ENCODE measurements at regions not wholly inside any gene's neighbourhood (a gene's known extent, or its start where the extent isn't known, plus 50 kb on each side); places are given as distances from the start of the nearest gene placed in this dataset.

GRCh38 chr1:182169203-182169602 lies 107.7 kb upstream of the ZNF648 start:
- Mint-ChIP-seq H3K36me3 (ENCODE audit: insufficient read depth, unreplicated experiment) (no peaks in the 10 kb centered on the region), H3K4me3 (ENCODE audit: low read depth, unreplicated experiment) (no peak overlapping the region), H3K9me3 (ENCODE audit: low read depth, unreplicated experiment) (no peaks in the 10 kb centered on the region), H3K27ac (ENCODE audit: unreplicated experiment) (no peak overlapping the region), H3K4me1 (ENCODE audit: low read depth, unreplicated experiment) (no peaks in the 10 kb centered on the region), H3K27me3 (ENCODE audit: unreplicated experiment) (no peaks in the 10 kb centered on the region)
- CTCF ChIA-PET, result no interaction called here
- BruUV-seq (replicated peaks), result no TSS peak
- intact Hi-C loops (cut with micrococcal nuclease; ENCODE audit: unreplicated experiment), result no loop called here
- TF ChIP-seq CTCF (IDR thresholded peaks at IDR 0.05; ENCODE audit: unreplicated experiment), result no peak
- no peak for DNase-seq

GRCh38 chr1:182166750-182167149 lies 105.2 kb upstream of the ZNF648 start:
- H3K4me1 Mint-ChIP-seq (ENCODE audit: low read depth, unreplicated experiment), result no peaks in the 10 kb centered on the region
- no peaks in the 10 kb centered on the region for H3K27me3 Mint-ChIP-seq (ENCODE audit: unreplicated experiment)
- CTCF ChIA-PET, result no interaction called here
- TF ChIP-seq CTCF (IDR thresholded peaks at IDR 0.05; ENCODE audit: unreplicated experiment), result no peak
- DNase-seq, result no peak
- H3K36me3 Mint-ChIP-seq (ENCODE audit: insufficient read depth, unreplicated experiment), result no peaks in the 10 kb centered on the region
- no peaks in the 10 kb centered on the region for H3K9me3 Mint-ChIP-seq (ENCODE audit: low read depth, unreplicated experiment)
- intact Hi-C loops (cut with micrococcal nuclease; ENCODE audit: unreplicated experiment), result no loop called here
- no TSS peak for BruUV-seq (replicated peaks)
- H3K4me3 Mint-ChIP-seq (ENCODE audit: low read depth, unreplicated experiment), result no peak overlapping the region
- no peak overlapping the region for H3K27ac Mint-ChIP-seq (ENCODE audit: unreplicated experiment)

- Mint-ChIP-seq H3K27ac (ENCODE audit: unreplicated experiment) (no peak overlapping the region), H3K4me3 (ENCODE audit: low read depth, unreplicated experiment) (no peak overlapping the region), H3K9me3 (ENCODE audit: low read depth, unreplicated experiment) (peaks cover 2% of the 10 kb centered on the region), H3K4me1 (ENCODE audit: low read depth, unreplicated experiment) (no peaks in the 10 kb centered on the region), H3K36me3 (ENCODE audit: insufficient read depth, unreplicated experiment) (no peaks in the 10 kb centered on the region), H3K27me3 (ENCODE audit: unreplicated experiment) (no peaks in the 10 kb centered on the region)
- CTCF ChIA-PET, result interaction anchor here (0.6 kb wide), 1 partner anchor 231 kb away, joined by 3 read pairs; no protein-coding TSS in a partner anchor
- intact Hi-C loops (cut with micrococcal nuclease; ENCODE audit: unreplicated experiment), result no loop called here
- DNase-seq, result no peak
- no peak for TF ChIP-seq CTCF (IDR thresholded peaks at IDR 0.05; ENCODE audit: unreplicated experiment)
- no TSS peak for BruUV-seq (replicated peaks)
These were observed 104.8 kb upstream of the ZNF648 start for GRCh38 chr1:182166321-182166720.

- Mint-ChIP-seq H3K27me3 (ENCODE audit: unreplicated experiment) (no peaks in the 10 kb centered on the region), H3K36me3 (ENCODE audit: insufficient read depth, unreplicated experiment) (no peaks in the 10 kb centered on the region), H3K4me3 (ENCODE audit: low read depth, unreplicated experiment) (no peak overlapping the region), H3K9me3 (ENCODE audit: low read depth, unreplicated experiment) (peaks cover 3% of the 10 kb centered on the region), H3K27ac (ENCODE audit: unreplicated experiment) (no peak overlapping the region), H3K4me1 (ENCODE audit: low read depth, unreplicated experiment) (no peaks in the 10 kb centered on the region)
- intact Hi-C loops (cut with micrococcal nuclease; ENCODE audit: unreplicated experiment), result no loop called here
- no TSS peak for BruUV-seq (replicated peaks)
- no peak for DNase-seq
- TF ChIP-seq CTCF (IDR thresholded peaks at IDR 0.05; ENCODE audit: unreplicated experiment), result no peak
- CTCF ChIA-PET, result no interaction called here
These were observed 102.8 kb upstream of the ZNF648 start for GRCh38 chr1:182164273-182164672.

- no TSS peak for BruUV-seq (replicated peaks)
- no peak for TF ChIP-seq CTCF (IDR thresholded peaks at IDR 0.05; ENCODE audit: unreplicated experiment)
- no peak for DNase-seq
- CTCF ChIA-PET, result no interaction called here
- Mint-ChIP-seq H3K27ac (ENCODE audit: unreplicated experiment) (no peak overlapping the region), H3K4me1 (ENCODE audit: low read depth, unreplicated experiment) (no peaks in the 10 kb centered on the region), H3K9me3 (ENCODE audit: low read depth, unreplicated experiment) (peaks cover 3% of the 10 kb centered on the region), H3K27me3 (ENCODE audit: unreplicated experiment) (no peaks in the 10 kb centered on the region), H3K4me3 (ENCODE audit: low read depth, unreplicated experiment) (no peak overlapping the region), H3K36me3 (ENCODE audit: insufficient read depth, unreplicated experiment) (no peaks in the 10 kb centered on the region)
- intact Hi-C loops (cut with micrococcal nuclease; ENCODE audit: unreplicated experiment), result no loop called here
These were observed 102.3 kb upstream of the ZNF648 start for GRCh38 chr1:182163821-182164223.

Data from Calu3 (cell line).